ENCODE measurements at regions not wholly inside any gene's neighbourhood (a gene's known extent, or its start where the extent isn't known, plus 50 kb on each side); places are given as distances from the start of the nearest gene placed in this dataset.

DNA sequence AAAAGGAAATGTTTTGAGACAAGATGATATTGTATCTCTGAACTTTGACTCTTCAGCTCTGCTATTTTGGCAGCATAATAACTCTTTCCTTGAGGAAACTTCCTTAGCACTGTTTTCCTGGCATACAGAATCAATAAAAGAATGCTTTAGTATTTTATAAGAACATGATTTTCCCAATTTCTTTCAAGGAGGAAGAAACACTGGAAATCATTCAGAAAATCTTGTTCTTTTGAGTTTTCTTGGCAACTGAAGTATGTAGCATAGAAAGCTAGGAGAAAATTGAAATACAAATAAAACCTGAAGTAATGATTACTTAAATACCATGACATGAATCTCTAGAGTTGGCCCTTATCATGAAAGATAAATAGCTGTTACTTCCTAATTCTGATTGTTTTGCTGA lies 461.4 kb upstream of the ZNF608 start:
- Histone ChIP-seq H3K4me3 (ENCODE audit: low read length) (no peak overlapping the region), H3K27ac (ENCODE audit: low read length) (no peak overlapping the region), H3K9me3 (replicated peaks; ENCODE audit: control insufficient read depth, low read depth, low read length) (no peaks in the 10 kb centered on the region), H3K27me3 (ENCODE audit: control insufficient read depth, insufficient read depth, low read length) (no peaks in the 10 kb centered on the region), H3K36me3 (ENCODE audit: control insufficient read depth, insufficient read depth, low read length) (no peaks in the 10 kb centered on the region), H3K4me1 (ENCODE audit: control insufficient read depth, insufficient read depth, low read length) (peaks cover 4% of the 10 kb centered on the region)
- peak; percentile 68 for DNase-seq

GRCh38 chr5:125209650-125210049 lies 463.2 kb upstream of the ZNF608 start:
- H3K27me3 ChIP-seq (ENCODE audit: control insufficient read depth, insufficient read depth, low read length) = no peaks in the 10 kb centered on the region
- no peaks in the 10 kb centered on the region for H3K36me3 ChIP-seq (ENCODE audit: control insufficient read depth, insufficient read depth, low read length)
- peak; percentile 62 for DNase-seq
- WGBS (ENCODE audit: insufficient coverage) = 39% methylated on average over 2 of the region's 2 CpGs
- no peaks in the 10 kb centered on the region for H3K9me3 ChIP-seq (replicated peaks; ENCODE audit: control insufficient read depth, low read depth, low read length)
- H3K4me3 ChIP-seq (ENCODE audit: low read length) = no peak overlapping the region
- H3K27ac ChIP-seq (ENCODE audit: low read length) = no peak overlapping the region
- peaks cover 4% of the 10 kb centered on the region for H3K4me1 ChIP-seq (ENCODE audit: control insufficient read depth, insufficient read depth, low read length)

GRCh38 chr5:125210242-125210947 lies 464.0 kb upstream of the ZNF608 start:
- H3K9me3 ChIP-seq (replicated peaks; ENCODE audit: control insufficient read depth, low read depth, low read length) = no peaks in the 10 kb centered on the region
- no peaks in the 10 kb centered on the region for H3K27me3 ChIP-seq (ENCODE audit: control insufficient read depth, insufficient read depth, low read length)
- no peak overlapping the region for H3K27ac ChIP-seq (ENCODE audit: low read length)
- no peak for DNase-seq
- no peaks in the 10 kb centered on the region for H3K36me3 ChIP-seq (ENCODE audit: control insufficient read depth, insufficient read depth, low read length)
- H3K4me1 ChIP-seq (ENCODE audit: control insufficient read depth, insufficient read depth, low read length) = peaks cover 4% of the 10 kb centered on the region
- H3K4me3 ChIP-seq (ENCODE audit: low read length) = no peak overlapping the region
- WGBS (ENCODE audit: insufficient coverage) = no CpG with 5 or more reads among the region's 1 CpG

DNA sequence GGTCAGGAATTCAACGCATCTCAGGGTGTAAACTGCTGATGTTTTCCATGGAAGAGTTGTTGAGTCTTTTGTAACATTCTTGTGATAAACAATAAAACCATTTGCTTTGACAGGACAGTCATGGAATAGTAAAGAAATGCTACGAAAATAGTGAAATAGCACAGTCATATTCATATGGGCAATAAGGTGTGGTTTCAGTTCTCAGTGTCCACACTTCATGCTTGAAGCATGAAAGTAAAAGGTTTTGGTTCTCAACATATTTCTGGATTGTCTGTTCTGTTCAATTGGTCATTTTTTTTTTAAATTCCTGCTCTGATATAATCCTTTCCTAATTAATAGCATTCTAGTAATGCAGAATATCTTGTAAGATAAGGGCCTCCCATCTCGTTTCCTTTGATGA lies 467.6 kb upstream of the ZNF608 start:
- H3K9me3 ChIP-seq (replicated peaks; ENCODE audit: control insufficient read depth, low read depth, low read length) = no peaks in the 10 kb centered on the region
- WGBS (ENCODE audit: insufficient coverage) = 0% methylated on average over 1 of the region's 3 CpGs
- no peaks in the 10 kb centered on the region for H3K36me3 ChIP-seq (ENCODE audit: control insufficient read depth, insufficient read depth, low read length)
- no peak overlapping the region for H3K27ac ChIP-seq (ENCODE audit: low read length)
- no peaks in the 10 kb centered on the region for H3K27me3 ChIP-seq (ENCODE audit: control insufficient read depth, insufficient read depth, low read length)
- DNase-seq = no peak
- H3K4me3 ChIP-seq (ENCODE audit: low read length) = no peak overlapping the region
- peaks cover 4% of the 10 kb centered on the region for H3K4me1 ChIP-seq (ENCODE audit: control insufficient read depth, insufficient read depth, low read length)

- no peaks in the 10 kb centered on the region for H3K27me3 ChIP-seq (ENCODE audit: control insufficient read depth, insufficient read depth, low read length)
- no peak for DNase-seq
- no peaks in the 10 kb centered on the region for H3K4me1 ChIP-seq (ENCODE audit: control insufficient read depth, insufficient read depth, low read length)
- no peak overlapping the region for H3K4me3 ChIP-seq (ENCODE audit: low read length)
- WGBS (ENCODE audit: insufficient coverage) = no CpG with 5 or more reads among the region's 1 CpG
- H3K36me3 ChIP-seq (ENCODE audit: control insufficient read depth, insufficient read depth, low read length) = no peaks in the 10 kb centered on the region
- H3K27ac ChIP-seq (ENCODE audit: low read length) = no peak overlapping the region
- no peaks in the 10 kb centered on the region for H3K9me3 ChIP-seq (replicated peaks; ENCODE audit: control insufficient read depth, low read depth, low read length)
These were observed 469.2 kb upstream of the ZNF608 start for GRCh38 chr5:125215593-125215992.

- DNase-seq = no peak
- no peaks in the 10 kb centered on the region for H3K9me3 ChIP-seq (replicated peaks; ENCODE audit: control insufficient read depth, low read depth, low read length)
- no peaks in the 10 kb centered on the region for H3K27me3 ChIP-seq (ENCODE audit: control insufficient read depth, insufficient read depth, low read length)
- no peaks in the 10 kb centered on the region for H3K4me1 ChIP-seq (ENCODE audit: control insufficient read depth, insufficient read depth, low read length)
- H3K27ac ChIP-seq (ENCODE audit: low read length) = no peak overlapping the region
- no peak overlapping the region for H3K4me3 ChIP-seq (ENCODE audit: low read length)
- H3K36me3 ChIP-seq (ENCODE audit: control insufficient read depth, insufficient read depth, low read length) = no peaks in the 10 kb centered on the region
These were observed 473.3 kb upstream of the ZNF608 start for GRCh38 chr5:125219710-125220109.

DNA sequence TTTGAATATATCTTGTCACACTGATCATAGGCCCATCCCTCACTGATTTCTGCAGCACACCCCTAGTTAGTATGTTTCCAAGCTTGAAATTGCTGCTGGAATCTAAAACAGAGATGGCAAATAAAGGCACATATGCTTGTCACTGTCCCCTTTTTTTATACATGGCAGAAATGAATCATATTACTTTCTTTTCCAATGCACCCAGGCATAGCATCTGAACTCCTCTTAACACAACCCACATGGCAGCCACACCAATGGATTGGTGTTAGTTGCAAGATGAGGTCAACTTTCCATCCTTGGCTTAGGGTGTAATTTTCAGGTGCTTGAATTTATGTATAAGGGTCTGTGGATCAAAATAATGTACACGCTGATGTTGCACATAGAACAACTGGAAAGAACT lies 473.8 kb upstream of the ZNF608 start:
- Histone ChIP-seq H3K4me3 (ENCODE audit: low read length) (no peak overlapping the region), H3K4me1 (ENCODE audit: control insufficient read depth, insufficient read depth, low read length) (no peaks in the 10 kb centered on the region), H3K27ac (ENCODE audit: low read length) (no peak overlapping the region), H3K9me3 (replicated peaks; ENCODE audit: control insufficient read depth, low read depth, low read length) (no peaks in the 10 kb centered on the region), H3K27me3 (ENCODE audit: control insufficient read depth, insufficient read depth, low read length) (no peaks in the 10 kb centered on the region), H3K36me3 (ENCODE audit: control insufficient read depth, insufficient read depth, low read length) (no peaks in the 10 kb centered on the region)
- DNase-seq = no peak
- WGBS (ENCODE audit: insufficient coverage) = 83% methylated on average over 1 of the region's 1 CpG

GRCh38 chr5:125222597-125223240 lies 476.3 kb upstream of the ZNF608 start:
- no peak for DNase-seq
- Histone ChIP-seq H3K27ac (ENCODE audit: low read length) (no peak overlapping the region), H3K27me3 (ENCODE audit: control insufficient read depth, insufficient read depth, low read length) (no peaks in the 10 kb centered on the region), H3K36me3 (ENCODE audit: control insufficient read depth, insufficient read depth, low read length) (no peaks in the 10 kb centered on the region), H3K9me3 (replicated peaks; ENCODE audit: control insufficient read depth, low read depth, low read length) (no peaks in the 10 kb centered on the region), H3K4me1 (ENCODE audit: control insufficient read depth, insufficient read depth, low read length) (no peaks in the 10 kb centered on the region), H3K4me3 (ENCODE audit: low read length) (no peak overlapping the region)
- WGBS (ENCODE audit: insufficient coverage) = 17% methylated on average over 1 of the region's 7 CpGs

DNA sequence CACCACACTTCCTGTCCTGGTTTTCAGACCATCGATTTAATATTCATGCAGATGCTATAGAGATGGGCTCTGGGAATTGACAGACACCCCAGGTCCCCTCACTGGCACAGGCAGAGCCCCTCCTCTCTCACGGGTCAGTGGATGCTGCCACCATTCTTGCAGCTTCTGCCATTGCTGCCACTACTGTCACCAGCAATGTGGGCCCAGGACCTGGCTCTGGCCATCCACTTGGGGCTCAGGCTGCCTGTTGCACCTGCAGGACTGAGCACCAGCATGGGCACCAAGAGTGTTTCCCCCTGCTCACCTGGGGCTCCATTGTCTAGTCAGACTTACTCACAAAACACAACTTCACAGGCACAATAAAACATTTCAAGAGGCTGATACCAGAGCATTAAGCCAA lies 479.0 kb upstream of the ZNF608 start:
- no peaks in the 10 kb centered on the region for H3K36me3 ChIP-seq (ENCODE audit: control insufficient read depth, insufficient read depth, low read length)
- H3K27ac ChIP-seq (ENCODE audit: low read length) = no peak overlapping the region
- H3K4me1 ChIP-seq (ENCODE audit: control insufficient read depth, insufficient read depth, low read length) = no peaks in the 10 kb centered on the region
- DNase-seq = no peak
- H3K27me3 ChIP-seq (ENCODE audit: control insufficient read depth, insufficient read depth, low read length) = no peaks in the 10 kb centered on the region
- 39% methylated on average over 2 of the region's 2 CpGs for WGBS (ENCODE audit: insufficient coverage)
- no peaks in the 10 kb centered on the region for H3K9me3 ChIP-seq (replicated peaks; ENCODE audit: control insufficient read depth, low read depth, low read length)
- no peak overlapping the region for H3K4me3 ChIP-seq (ENCODE audit: low read length)

GRCh38 chr5:125226825-125227224 lies 480.4 kb upstream of the ZNF608 start:
- no peaks in the 10 kb centered on the region for H3K9me3 ChIP-seq (replicated peaks; ENCODE audit: control insufficient read depth, low read depth, low read length)
- no peak overlapping the region for H3K4me3 ChIP-seq (ENCODE audit: low read length)
- DNase-seq = no peak
- H3K27me3 ChIP-seq (ENCODE audit: control insufficient read depth, insufficient read depth, low read length) = no peaks in the 10 kb centered on the region
- H3K36me3 ChIP-seq (ENCODE audit: control insufficient read depth, insufficient read depth, low read length) = no peaks in the 10 kb centered on the region
- no peaks in the 10 kb centered on the region for H3K4me1 ChIP-seq (ENCODE audit: control insufficient read depth, insufficient read depth, low read length)
- H3K27ac ChIP-seq (ENCODE audit: low read length) = no peak overlapping the region
- 98% methylated on average over 3 of the region's 4 CpGs for WGBS (ENCODE audit: insufficient coverage)
